Coronary artery (tissue), 2 donors: ENCODE measurements at regions not wholly inside any gene's neighbourhood (a gene's known extent, or its start where the extent isn't known, plus 50 kb on each side); places are given as distances from the start of the nearest gene placed in this dataset.

Experiments
- DNase-seq: peaks from one replicate; pipeline ENCODE4 v3.0.0-alpha.2; 2017; ENCODE audit warnings: low spot score
- H3K27ac ChIP-seq, 2 donors: fragments of 200-600 bp; sonication (generic); one replicate each; pipeline ENCODE4 v1.5.1; 2016 to 2019
- H3K4me3 ChIP-seq: fragments of 200-600 bp; sonication (generic); 2 replicates; pipeline ENCODE4 v1.5.1; 2016; ENCODE audit warnings: mild to moderate bottlenecking, moderate library complexity
- CTCF ChIP-seq: fragments of 200-600 bp; sonication (generic); IDR thresholded peaks from one replicate; pipeline ENCODE4 v1.5.1; 2019; ENCODE audit warnings: antibody characterized with exemption

DNA sequence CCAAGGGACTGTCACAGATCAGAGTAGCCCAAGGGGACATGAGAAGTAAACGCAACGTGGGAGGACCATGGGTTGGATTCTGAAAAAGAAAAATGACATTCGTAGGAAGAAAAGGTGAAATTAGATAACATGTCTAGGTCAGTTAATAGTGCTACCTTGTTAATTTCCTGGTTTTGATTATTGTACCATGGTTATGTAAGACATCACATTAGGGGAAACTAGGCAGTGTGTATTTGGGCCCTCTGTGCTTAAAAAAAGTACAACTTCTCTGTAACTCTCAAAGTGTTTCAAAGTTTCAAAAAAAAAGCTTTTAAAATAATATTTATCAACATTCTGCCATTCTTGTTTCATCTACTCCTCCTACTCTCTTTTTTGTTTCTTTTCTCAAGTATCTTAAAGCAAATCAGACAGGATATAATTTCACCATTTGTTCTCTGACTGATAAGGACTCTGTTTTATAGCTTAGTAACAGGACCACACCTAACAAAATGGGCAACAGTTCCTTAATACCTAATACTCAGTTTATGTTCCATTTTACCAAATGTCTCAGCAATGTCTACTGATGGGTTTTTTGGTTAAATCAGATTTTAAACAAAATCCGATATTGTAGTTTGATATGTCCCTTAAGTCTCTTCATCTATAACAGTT is 97.1 kb upstream of the PLCB4 start:
- H3K4me3 ChIP-seq: no peak overlapping the region
- TF ChIP-seq CTCF: no peak
- H3K27ac ChIP-seq: no peak overlapping the region
- DNase-seq: no peak

- TF ChIP-seq CTCF: no peak
- Histone ChIP-seq H3K4me3 (no peak overlapping the region), H3K27ac (no peak overlapping the region)
- DNase-seq: no peak
Observed at GRCh38 chr20:8972963-8973705, 95.8 kb upstream of the PLCB4 start.

- DNase-seq: no peak
- TF ChIP-seq CTCF: no peak
- no peak overlapping the region for H3K27ac ChIP-seq
- no peak overlapping the region for H3K4me3 ChIP-seq
Observed at GRCh38 chr20:8974009-8974708, 94.7 kb upstream of the PLCB4 start.

GRCh38 chr20:8981482-8981881 is 87.4 kb upstream of the PLCB4 start:
- H3K4me3 ChIP-seq: no peak overlapping the region

GRCh38 chr20:8983478-8984345 is 85.2 kb upstream of the PLCB4 start:
- H3K4me3 ChIP-seq: no peak overlapping the region
- TF ChIP-seq CTCF: no peak
- DNase-seq: no peak
- H3K27ac ChIP-seq: no peak overlapping the region

More at GRCh38 chr20:8981482-8981881, 87.4 kb upstream of the PLCB4 start:
- H3K27ac ChIP-seq: no peak overlapping the region
- no peak for TF ChIP-seq CTCF
- no peak for DNase-seq

DNA sequence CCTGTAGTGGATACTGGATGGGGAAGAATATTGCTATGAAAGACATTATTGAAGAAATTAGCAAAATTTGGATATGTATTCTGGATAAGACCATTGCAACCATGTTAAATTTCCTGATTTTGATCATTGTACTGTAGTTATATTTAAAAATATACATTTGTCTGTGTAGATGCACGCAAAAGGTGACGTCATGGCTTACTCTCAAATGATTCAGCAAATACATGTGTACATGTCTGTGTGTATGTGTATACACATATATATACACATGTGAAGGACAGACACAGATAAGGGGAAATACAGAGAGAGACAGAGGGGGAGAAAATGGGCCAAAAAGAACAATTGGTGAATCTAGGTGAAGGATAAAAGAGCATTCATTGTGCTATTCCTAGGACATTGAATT is 82.3 kb upstream of the PLCB4 start:
- TF ChIP-seq CTCF: no peak
- H3K27ac ChIP-seq: no peak overlapping the region
- H3K4me3 ChIP-seq: no peak overlapping the region
- DNase-seq: no peak
